ENCODE measurements at regions not wholly inside any gene's neighbourhood (a gene's known extent, or its start where the extent isn't known, plus 50 kb on each side); places are given as distances from the start of the nearest gene placed in this dataset.
"Not testable (repeated sequence)": the region's sequence is repeated elsewhere in the genome, so short reads cannot be mapped to it uniquely, and the experiment has no call there.

DNA sequence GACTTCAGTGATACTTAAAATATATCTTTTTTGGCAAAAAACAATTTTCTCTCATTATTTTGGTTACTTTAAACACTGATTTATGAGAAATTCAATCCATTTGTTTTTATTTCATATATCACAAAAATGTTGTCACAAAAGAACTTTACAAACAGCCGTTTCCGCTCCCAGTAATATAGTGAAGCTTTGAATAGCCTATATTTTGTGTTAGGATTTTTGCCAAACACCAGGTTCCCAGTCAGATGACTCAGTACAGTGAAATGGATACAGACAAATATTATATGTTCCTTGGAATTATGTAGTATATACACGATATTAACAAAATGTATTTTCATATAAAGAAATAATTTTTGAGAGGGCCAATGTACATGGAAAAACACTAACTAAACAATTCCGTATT is 411.1 kb downstream of the CCER1 start:
- Histone ChIP-seq H3F3A (ENCODE audit: insufficient read depth) (no peaks in the 10 kb centered on the region), H2AFZ (ENCODE audit: low read depth, low read length, severe bottlenecking) (no peak overlapping the region), H3K27ac (ENCODE audit: low read depth, low read length) (no peak overlapping the region), H3K79me2 (ENCODE audit: insufficient read depth, low read length) (no peaks in the 10 kb centered on the region), H3K4me2 (ENCODE audit: low read depth, low read length, poor library complexity, severe bottlenecking) (no peak overlapping the region), H4K20me1 (ENCODE audit: low read depth, low read length) (no peaks in the 10 kb centered on the region), H3K27me3 (ENCODE audit: low read length) (no peaks in the 10 kb centered on the region), H3K9ac (ENCODE audit: low read length) (no peak overlapping the region), H3K9me3 (ENCODE audit: insufficient read depth, low read length) (no peaks in the 10 kb centered on the region), H3K9me2 (replicated peaks; ENCODE audit: insufficient read depth, low read length) (no peaks in the 10 kb centered on the region), H3K4me3 (ENCODE audit: insufficient read depth, low read length, poor library complexity, severe bottlenecking) (no peak overlapping the region), H3K36me3 (ENCODE audit: low read length) (no peaks in the 10 kb centered on the region)
- no peak for TF ChIP-seq CTCF (IDR thresholded peaks at IDR 0.05; ENCODE audit: insufficient read depth, low read length, poor library complexity, severe bottlenecking)
- TF ChIP-seq EZH2phosphoT487 (conservative IDR thresholded peaks at IDR 0.05; ENCODE audit: low read length), result no peak

GRCh38 chr12:90543374-90543773 is 411.6 kb downstream of the CCER1 start:
- Histone ChIP-seq H2AFZ (ENCODE audit: low read depth, low read length, severe bottlenecking) (no peak overlapping the region), H3K4me3 (ENCODE audit: insufficient read depth, low read length, poor library complexity, severe bottlenecking) (no peak overlapping the region), H3K9me2 (replicated peaks; ENCODE audit: insufficient read depth, low read length) (no peaks in the 10 kb centered on the region), H3K4me2 (ENCODE audit: low read depth, low read length, poor library complexity, severe bottlenecking) (no peak overlapping the region), H3K27ac (ENCODE audit: low read depth, low read length) (no peak overlapping the region), H3K27me3 (ENCODE audit: low read length) (no peaks in the 10 kb centered on the region), H3K9ac (ENCODE audit: low read length) (no peak overlapping the region), H3K36me3 (ENCODE audit: low read length) (no peaks in the 10 kb centered on the region), H3K79me2 (ENCODE audit: insufficient read depth, low read length) (no peaks in the 10 kb centered on the region), H3K9me3 (ENCODE audit: insufficient read depth, low read length) (no peaks in the 10 kb centered on the region), H4K20me1 (ENCODE audit: low read depth, low read length) (no peaks in the 10 kb centered on the region), H3F3A (ENCODE audit: insufficient read depth) (no peaks in the 10 kb centered on the region)
- TF ChIP-seq EZH2phosphoT487 (conservative IDR thresholded peaks at IDR 0.05; ENCODE audit: low read length), result no peak

DNA sequence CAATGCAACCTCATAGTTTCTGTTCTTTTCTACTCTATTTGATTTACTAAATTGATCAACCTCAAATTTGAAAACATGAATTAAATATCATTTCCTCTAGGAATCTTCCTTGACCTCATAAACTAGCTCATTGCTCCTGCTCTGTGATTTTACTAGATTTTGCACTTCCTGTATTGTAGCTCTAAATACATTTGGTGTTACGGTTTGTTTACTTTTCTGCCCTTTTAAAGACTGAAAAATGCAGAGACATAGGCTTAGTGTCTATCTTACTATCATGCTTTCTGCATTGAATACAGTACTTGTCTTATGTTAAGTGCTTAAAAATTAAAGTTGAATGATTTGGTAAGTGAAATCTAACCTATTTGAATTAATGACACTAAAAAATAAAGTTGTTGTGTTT is 412.1 kb downstream of the CCER1 start:
- not testable (repeated sequence) for H3K4me3 ChIP-seq (ENCODE audit: insufficient read depth, low read length, poor library complexity, severe bottlenecking); H3K27ac ChIP-seq (ENCODE audit: low read depth, low read length); H3K9ac ChIP-seq (ENCODE audit: low read length); H3K79me2 ChIP-seq (ENCODE audit: insufficient read depth, low read length); H3K27me3 ChIP-seq (ENCODE audit: low read length); H3F3A ChIP-seq (ENCODE audit: insufficient read depth); H3K9me3 ChIP-seq (ENCODE audit: insufficient read depth, low read length); H3K36me3 ChIP-seq (ENCODE audit: low read length); H2AFZ ChIP-seq (ENCODE audit: low read depth, low read length, severe bottlenecking); H3K4me2 ChIP-seq (ENCODE audit: low read depth, low read length, poor library complexity, severe bottlenecking); H3K9me2 ChIP-seq (replicated peaks; ENCODE audit: insufficient read depth, low read length); H4K20me1 ChIP-seq (ENCODE audit: low read depth, low read length)

- H3K4me2 ChIP-seq (ENCODE audit: low read depth, low read length, poor library complexity, severe bottlenecking); H3F3A ChIP-seq (ENCODE audit: insufficient read depth); H3K79me2 ChIP-seq (ENCODE audit: insufficient read depth, low read length); H3K36me3 ChIP-seq (ENCODE audit: low read length); H3K9me2 ChIP-seq (replicated peaks; ENCODE audit: insufficient read depth, low read length); H3K9ac ChIP-seq (ENCODE audit: low read length); H3K4me3 ChIP-seq (ENCODE audit: insufficient read depth, low read length, poor library complexity, severe bottlenecking); H2AFZ ChIP-seq (ENCODE audit: low read depth, low read length, severe bottlenecking); H4K20me1 ChIP-seq (ENCODE audit: low read depth, low read length); H3K9me3 ChIP-seq (ENCODE audit: insufficient read depth, low read length); H3K27ac ChIP-seq (ENCODE audit: low read depth, low read length); H3K27me3 ChIP-seq (ENCODE audit: low read length): not testable (repeated sequence)
Measured at GRCh38 chr12:90533828-90534227, 421.1 kb downstream of the CCER1 start.

- H3K27ac ChIP-seq (ENCODE audit: low read depth, low read length), result no peak overlapping the region
- no peak for TF ChIP-seq CTCF (IDR thresholded peaks at IDR 0.05; ENCODE audit: insufficient read depth, low read length, poor library complexity, severe bottlenecking)
- TF ChIP-seq EZH2phosphoT487 (conservative IDR thresholded peaks at IDR 0.05; ENCODE audit: low read length), result no peak
- no peaks in the 10 kb centered on the region for H3K27me3 ChIP-seq (ENCODE audit: low read length)
- H4K20me1 ChIP-seq (ENCODE audit: low read depth, low read length), result no peaks in the 10 kb centered on the region
- no peak overlapping the region for H3K9ac ChIP-seq (ENCODE audit: low read length)
- H3K4me2 ChIP-seq (ENCODE audit: low read depth, low read length, poor library complexity, severe bottlenecking), result no peak overlapping the region
- H2AFZ ChIP-seq (ENCODE audit: low read depth, low read length, severe bottlenecking), result no peak overlapping the region
- no peak overlapping the region for H3K4me3 ChIP-seq (ENCODE audit: insufficient read depth, low read length, poor library complexity, severe bottlenecking)
- H3F3A ChIP-seq (ENCODE audit: insufficient read depth), result no peaks in the 10 kb centered on the region
- no peaks in the 10 kb centered on the region for H3K9me2 ChIP-seq (replicated peaks; ENCODE audit: insufficient read depth, low read length)
- H3K36me3 ChIP-seq (ENCODE audit: low read length), result no peaks in the 10 kb centered on the region
- H3K79me2 ChIP-seq (ENCODE audit: insufficient read depth, low read length), result no peaks in the 10 kb centered on the region
- no peaks in the 10 kb centered on the region for H3K9me3 ChIP-seq (ENCODE audit: insufficient read depth, low read length)
Measured at GRCh38 chr12:90520002-90520734, 434.8 kb downstream of the CCER1 start.
